H7 (cell line): ENCODE measurements at regions not wholly inside any gene's neighbourhood (a gene's known extent, or its start where the extent isn't known, plus 50 kb on each side); places are given as distances from the start of the nearest gene placed in this dataset.

Experiments used
- DNase-seq: peaks from one replicate; pipeline ENCODE4 v3.0.0; 2012
- H3K27me3 ChIP-seq: 2 replicates; pipeline ENCODE4 v1.6.0; 2011; ENCODE audit warnings: mild to moderate bottlenecking, low read length; ENCODE audit not compliant: control insufficient read depth, insufficient read depth
- H3K36me3 ChIP-seq: replicated peaks from 2 replicates; pipeline ENCODE4 v1.5.1; 2011; ENCODE audit warnings: low read length; ENCODE audit not compliant: control insufficient read depth, insufficient read depth
- H3K4me3 ChIP-seq: 2 replicates; pipeline ENCODE4 v1.5.1; 2011; ENCODE audit warnings: low read depth, mild to moderate bottlenecking, control low read depth, low read length, moderate library complexity; ENCODE audit not compliant: insufficient read depth

GRCh38 chr16:86374603-86375130 lies 135.7 kb upstream of the FOXF1 start:
- DNase-seq: no peak
- Histone ChIP-seq H3K27me3 (no peaks in the 10 kb centered on the region), H3K36me3 (no peaks in the 10 kb centered on the region), H3K4me3 (no peak overlapping the region)

GRCh38 chr16:86375364-86375763 lies 135.0 kb upstream of the FOXF1 start:
- DNase-seq: no peak
- Histone ChIP-seq H3K27me3 (no peaks in the 10 kb centered on the region), H3K4me3 (no peak overlapping the region), H3K36me3 (no peaks in the 10 kb centered on the region)

GRCh38 chr16:86375851-86376250 lies 134.5 kb upstream of the FOXF1 start:
- DNase-seq: no peak
- Histone ChIP-seq H3K36me3 (no peaks in the 10 kb centered on the region), H3K27me3 (no peaks in the 10 kb centered on the region), H3K4me3 (no peak overlapping the region)

- no peak overlapping the region for H3K4me3 ChIP-seq
- no peak for DNase-seq
- no peaks in the 10 kb centered on the region for H3K27me3 ChIP-seq
- H3K36me3 ChIP-seq: no peaks in the 10 kb centered on the region
These were observed 133.5 kb upstream of the FOXF1 start for GRCh38 chr16:86376837-86377236.

- H3K27me3 ChIP-seq: no peaks in the 10 kb centered on the region
- no peak overlapping the region for H3K4me3 ChIP-seq
- no peak for DNase-seq
- no peaks in the 10 kb centered on the region for H3K36me3 ChIP-seq
These were observed 132.9 kb upstream of the FOXF1 start for GRCh38 chr16:86377251-86378022.

- H3K36me3 ChIP-seq: no peaks in the 10 kb centered on the region
- H3K27me3 ChIP-seq: no peaks in the 10 kb centered on the region
- H3K4me3 ChIP-seq: no peak overlapping the region
- no peak for DNase-seq
These were observed 132.2 kb upstream of the FOXF1 start for GRCh38 chr16:86378128-86378527.

GRCh38 chr16:86378831-86379504 lies 131.4 kb upstream of the FOXF1 start:
- no peaks in the 10 kb centered on the region for H3K36me3 ChIP-seq
- no peak for DNase-seq
- H3K4me3 ChIP-seq: no peak overlapping the region
- no peaks in the 10 kb centered on the region for H3K27me3 ChIP-seq

- no peak overlapping the region for H3K4me3 ChIP-seq
- no peaks in the 10 kb centered on the region for H3K27me3 ChIP-seq
- no peak for DNase-seq
These were observed 130.9 kb upstream of the FOXF1 start for GRCh38 chr16:86379505-86379846.

GRCh38 chr16:86380030-86380429 lies 130.3 kb upstream of the FOXF1 start:
- Histone ChIP-seq H3K36me3 (no peaks in the 10 kb centered on the region), H3K4me3 (no peak overlapping the region), H3K27me3 (no peaks in the 10 kb centered on the region)
- DNase-seq: no peak

More at GRCh38 chr16:86379505-86379846, 130.9 kb upstream of the FOXF1 start:
- no peaks in the 10 kb centered on the region for H3K36me3 ChIP-seq

- no peak for DNase-seq
- no peaks in the 10 kb centered on the region for H3K27me3 ChIP-seq
- H3K4me3 ChIP-seq: no peak overlapping the region
- H3K36me3 ChIP-seq: no peaks in the 10 kb centered on the region
These were observed 128.8 kb upstream of the FOXF1 start for GRCh38 chr16:86381491-86381890.

GRCh38 chr16:86382067-86382773 lies 128.1 kb upstream of the FOXF1 start:
- H3K4me3 ChIP-seq: no peak overlapping the region
- DNase-seq: peak; percentile 58
- H3K27me3 ChIP-seq: no peaks in the 10 kb centered on the region
- H3K36me3 ChIP-seq: no peaks in the 10 kb centered on the region

- no peak for DNase-seq
- Histone ChIP-seq H3K4me3 (no peak overlapping the region), H3K36me3 (no peaks in the 10 kb centered on the region), H3K27me3 (no peaks in the 10 kb centered on the region)
These were observed 127.4 kb upstream of the FOXF1 start for GRCh38 chr16:86382774-86383407.

GRCh38 chr16:86383488-86384262 lies 126.7 kb upstream of the FOXF1 start:
- Histone ChIP-seq H3K4me3 (no peak overlapping the region), H3K27me3 (no peaks in the 10 kb centered on the region), H3K36me3 (no peaks in the 10 kb centered on the region)
- no peak for DNase-seq

- Histone ChIP-seq H3K27me3 (no peaks in the 10 kb centered on the region), H3K4me3 (no peak overlapping the region), H3K36me3 (no peaks in the 10 kb centered on the region)
- DNase-seq: no peak
These were observed 126.1 kb upstream of the FOXF1 start for GRCh38 chr16:86384263-86384649.
